Prostate gland (tissue), 2 donors: ENCODE measurements at regions not wholly inside any gene's neighbourhood (a gene's known extent, or its start where the extent isn't known, plus 50 kb on each side); places are given as distances from the start of the nearest gene placed in this dataset.

Source experiments
- DNase-seq: peaks from one replicate; pipeline ENCODE4 v3.0.0-alpha.2; 2019; ENCODE audit warnings: low spot score
- H3K27ac ChIP-seq, 2 donors: fragments of 200-600 bp; sonication (generic); 2 replicates each; pipeline ENCODE4 v1.5.1; 2017 to 2019
- H3K27me3 ChIP-seq: fragments of 200-600 bp; sonication (generic); replicated peaks from 2 replicates; pipeline ENCODE4 v1.5.1; 2019; ENCODE audit not compliant: insufficient read depth
- H3K36me3 ChIP-seq, 2 donors: fragments of 200-600 bp; sonication (generic); 1 replicate in 1 of 2; 2 replicates in 1 of 2; pipeline versions ENCODE4 v1.5.1 to v1.8.1; 2017 to 2019
- H3K4me1 ChIP-seq: fragments of 200-600 bp; sonication (generic); replicated peaks from 2 replicates; pipeline ENCODE4 v1.5.1; 2019
- H3K4me3 ChIP-seq, 2 donors: fragments of 200-600 bp; sonication (generic); 2 replicates each; pipeline ENCODE4 v1.5.1; 2017 to 2019
- H3K9me3 ChIP-seq: fragments of 200-600 bp; sonication (generic); 2 replicates; pipeline ENCODE4 v1.5.1; 2017
- POLR2A ChIP-seq: fragments of 450-650 bp; IDR thresholded peaks from one replicate; pipeline ENCODE4 v1.6.1; 2016; ENCODE audit warnings: antibody characterized with exemption, mild to moderate bottlenecking
- POLR2AphosphoS5 ChIP-seq: sonication (generic); formaldehyde crosslinking; IDR thresholded peaks from one replicate; pipeline ENCODE4 v1.6.1; 2017; ENCODE audit warnings: antibody characterized with exemption
- WGBS: methylation state at CpG from one replicate; pipeline ENCODE4 v1.1.5; 2018; 5-methylcytosine and 5-hydroxymethylcytosine counted together
- intact Hi-C: fragments of 100-400 bp; cut with DNase I; formaldehyde crosslinking; loops from one replicate; pipeline ENCODE4 v1.14.2; 2022
- TF ChIP-seq, protein P1 (sequence below), 4 experiments: fragments of 200-600 bp in 2 of 4; fragments of 450-650 bp in 2 of 4; sonication (generic) in 2 of 4; IDR thresholded peaks; 1 replicate in 3 of 4; 2 replicates in 1 of 4; pipeline ENCODE4 v1.5.1; 2016 to 2019; ENCODE audit warnings: antibody characterized with exemption in 4 of 4, mild to moderate bottlenecking in 2 of 4, moderate library complexity in 2 of 4

GRCh38 chr13:100824366-100824765 is 149.8 kb upstream of the TMTC4 start:
- Histone ChIP-seq H3K9me3 (no peaks in the 10 kb centered on the region), H3K4me3 (no peak overlapping the region), H3K27me3 (no peaks in the 10 kb centered on the region), H3K4me1 (no peaks in the 10 kb centered on the region), H3K36me3 (no peaks in the 10 kb centered on the region), H3K27ac (no peak overlapping the region)
- no peak for TF ChIP-seq POLR2A
- TF ChIP-seq POLR2AphosphoS5, result no peak
- TF ChIP-seq, protein P1, sequence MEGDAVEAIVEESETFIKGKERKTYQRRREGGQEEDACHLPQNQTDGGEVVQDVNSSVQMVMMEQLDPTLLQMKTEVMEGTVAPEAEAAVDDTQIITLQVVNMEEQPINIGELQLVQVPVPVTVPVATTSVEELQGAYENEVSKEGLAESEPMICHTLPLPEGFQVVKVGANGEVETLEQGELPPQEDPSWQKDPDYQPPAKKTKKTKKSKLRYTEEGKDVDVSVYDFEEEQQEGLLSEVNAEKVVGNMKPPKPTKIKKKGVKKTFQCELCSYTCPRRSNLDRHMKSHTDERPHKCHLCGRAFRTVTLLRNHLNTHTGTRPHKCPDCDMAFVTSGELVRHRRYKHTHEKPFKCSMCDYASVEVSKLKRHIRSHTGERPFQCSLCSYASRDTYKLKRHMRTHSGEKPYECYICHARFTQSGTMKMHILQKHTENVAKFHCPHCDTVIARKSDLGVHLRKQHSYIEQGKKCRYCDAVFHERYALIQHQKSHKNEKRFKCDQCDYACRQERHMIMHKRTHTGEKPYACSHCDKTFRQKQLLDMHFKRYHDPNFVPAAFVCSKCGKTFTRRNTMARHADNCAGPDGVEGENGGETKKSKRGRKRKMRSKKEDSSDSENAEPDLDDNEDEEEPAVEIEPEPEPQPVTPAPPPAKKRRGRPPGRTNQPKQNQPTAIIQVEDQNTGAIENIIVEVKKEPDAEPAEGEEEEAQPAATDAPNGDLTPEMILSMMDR (IDR thresholded peaks at IDR 0.05), result no peak
- 24% methylated on average over 3 of the region's 3 CpGs for WGBS
- intact Hi-C loops, result no loop called here
- DNase-seq, result no peak

GRCh38 chr13:100823448-100823847 is 148.9 kb upstream of the TMTC4 start:
- H3K4me3 ChIP-seq, result no peak overlapping the region
- H3K27me3 ChIP-seq, result no peaks in the 10 kb centered on the region
- H3K9me3 ChIP-seq, result no peaks in the 10 kb centered on the region
- no peaks in the 10 kb centered on the region for H3K36me3 ChIP-seq
- TF ChIP-seq, protein P1 (IDR thresholded peaks at IDR 0.05), result no peak
- no peak for TF ChIP-seq POLR2A
- no peak for TF ChIP-seq POLR2AphosphoS5
- H3K27ac ChIP-seq, result no peak overlapping the region
- no peaks in the 10 kb centered on the region for H3K4me1 ChIP-seq
- DNase-seq, result no peak
- WGBS, result 60% methylated on average over 3 of the region's 3 CpGs
- intact Hi-C loops, result no loop called here

DNA sequence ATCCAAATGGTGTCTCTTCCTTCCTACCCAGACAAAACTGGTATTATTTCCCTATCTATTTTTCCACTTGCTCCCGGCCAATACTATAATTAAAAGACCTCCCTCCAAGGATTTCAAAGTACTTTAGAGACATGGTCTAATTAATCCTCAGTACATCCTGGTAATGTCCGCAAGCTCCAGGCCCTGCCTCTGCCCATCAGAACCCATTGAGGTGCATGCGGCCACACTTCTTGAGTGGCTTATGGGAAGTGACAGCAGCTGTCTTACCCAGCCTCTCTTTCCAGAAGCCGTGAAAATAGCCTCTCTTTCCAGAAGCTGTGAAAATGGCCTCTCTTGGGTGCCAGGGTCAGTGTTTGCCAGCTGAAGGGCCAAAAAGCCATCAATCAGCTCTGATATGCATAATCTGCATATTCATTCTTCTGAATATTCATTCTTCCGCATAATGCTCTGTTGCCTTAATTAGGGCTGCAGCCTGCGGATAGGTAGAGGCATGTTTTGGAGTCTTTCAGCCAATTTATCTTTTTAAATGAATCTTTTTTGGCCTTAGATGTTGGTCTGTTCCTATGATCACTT is 148.4 kb upstream of the TMTC4 start:
- no peak overlapping the region for H3K4me3 ChIP-seq
- WGBS, result 98% methylated on average over 6 of the region's 6 CpGs
- H3K9me3 ChIP-seq, result no peaks in the 10 kb centered on the region
- no peak overlapping the region for H3K27ac ChIP-seq
- intact Hi-C loops, result no loop called here
- no peaks in the 10 kb centered on the region for H3K27me3 ChIP-seq
- no peaks in the 10 kb centered on the region for H3K36me3 ChIP-seq
- no peaks in the 10 kb centered on the region for H3K4me1 ChIP-seq
- TF ChIP-seq, protein P1 (IDR thresholded peaks at IDR 0.05), result no peak
- no peak for TF ChIP-seq POLR2AphosphoS5
- no peak for TF ChIP-seq POLR2A
- no peak for DNase-seq

- Histone ChIP-seq H3K27ac (no peak overlapping the region), H3K4me3 (no peak overlapping the region), H3K27me3 (no peaks in the 10 kb centered on the region), H3K4me1 (no peaks in the 10 kb centered on the region), H3K36me3 (no peaks in the 10 kb centered on the region), H3K9me3 (no peaks in the 10 kb centered on the region)
- 37% methylated on average over 3 of the region's 3 CpGs for WGBS
- intact Hi-C loops, result no loop called here
- TF ChIP-seq POLR2AphosphoS5, result no peak
- no peak for TF ChIP-seq POLR2A
- TF ChIP-seq, protein P1 (IDR thresholded peaks at IDR 0.05), result no peak
- no peak for DNase-seq
These were observed 144.1 kb upstream of the TMTC4 start for GRCh38 chr13:100818711-100819110.

- DNase-seq, result no peak
- H3K27ac ChIP-seq, result no peak overlapping the region
- no peak overlapping the region for H3K4me3 ChIP-seq
- intact Hi-C loops, result no loop called here
- H3K27me3 ChIP-seq, result no peaks in the 10 kb centered on the region
- H3K4me1 ChIP-seq, result no peaks in the 10 kb centered on the region
- H3K9me3 ChIP-seq, result no peaks in the 10 kb centered on the region
- no peak for TF ChIP-seq POLR2AphosphoS5
- no peak for TF ChIP-seq POLR2A
- TF ChIP-seq, protein P1 (IDR thresholded peaks at IDR 0.05), result no peak
- H3K36me3 ChIP-seq, result no peaks in the 10 kb centered on the region
These were observed 143.3 kb upstream of the TMTC4 start for GRCh38 chr13:100817928-100818327.
